Stimulated activated naive CD4-positive, alpha-beta T cell (primary cell): ENCODE measurements at regions not wholly inside any gene's neighbourhood (a gene's known extent, or its start where the extent isn't known, plus 50 kb on each side); places are given as distances from the start of the nearest gene placed in this dataset.
"Not testable (repeated sequence)": the region's sequence is repeated elsewhere in the genome, so short reads cannot be mapped to it uniquely, and the experiment has no call there.

Source experiments
- DNase-seq, 6 experiments: peaks; one replicate each; lab custom pipeline; 2025; lab: John Stamatoyannopoulos, UW

DNA sequence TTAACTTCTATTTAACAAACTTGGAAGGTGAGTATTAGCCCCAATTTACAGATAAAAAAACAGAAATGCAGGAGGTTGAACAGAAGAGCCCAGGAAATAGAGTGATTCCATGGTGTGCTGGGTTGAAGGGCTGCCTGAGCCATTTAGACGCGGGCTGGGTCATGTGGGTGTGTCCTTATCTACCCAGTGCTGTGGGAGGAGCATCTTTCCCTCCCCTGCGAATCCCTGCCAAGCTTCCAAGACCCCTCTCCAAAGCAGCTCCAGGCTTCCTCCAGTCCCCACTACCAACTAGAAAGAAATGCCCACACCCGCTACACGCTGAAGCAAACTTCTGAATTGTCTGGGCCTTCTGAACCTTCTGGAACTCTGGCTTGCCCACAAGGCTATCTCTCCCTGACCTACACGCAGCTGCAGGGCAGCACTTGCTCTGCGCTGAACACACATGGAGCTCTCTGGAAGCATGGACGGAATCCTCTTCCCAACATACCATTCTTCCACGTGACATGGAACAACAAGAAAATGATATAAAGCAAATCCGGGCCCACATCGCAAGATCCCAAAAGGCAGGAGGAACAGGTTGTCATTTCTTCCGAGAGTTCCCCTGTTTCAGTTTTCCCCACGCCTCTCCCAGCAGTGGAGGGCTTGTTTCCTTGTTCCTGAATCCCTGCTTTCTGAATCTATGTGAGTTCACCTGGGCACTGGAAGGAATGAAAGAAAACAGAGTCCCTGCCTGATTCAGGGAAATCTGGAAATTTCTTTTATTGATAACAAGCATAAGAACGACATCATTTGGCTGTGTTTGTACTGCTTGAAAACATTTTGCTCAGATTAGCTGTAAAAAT lies 562.7 kb upstream of the ID2 start:
- no peak for DNase-seq

- no peak for DNase-seq
Observed at GRCh38 chr2:8119782-8120505, 561.9 kb upstream of the ID2 start.

- DNase-seq = no peak
Observed at GRCh38 chr2:8120506-8120860, 561.4 kb upstream of the ID2 start.

- DNase-seq = no peak
Observed at GRCh38 chr2:8121022-8121825, 560.6 kb upstream of the ID2 start.

GRCh38 chr2:8121826-8122513 lies 559.9 kb upstream of the ID2 start:
- DNase-seq = no peak

- no peak for DNase-seq
Observed at GRCh38 chr2:8122520-8122919, 559.3 kb upstream of the ID2 start.

- DNase-seq = no peak
Observed at GRCh38 chr2:8123464-8123863, 558.4 kb upstream of the ID2 start.

- DNase-seq = no peak
Observed at GRCh38 chr2:8125741-8126711, 555.8 kb upstream of the ID2 start.

DNA sequence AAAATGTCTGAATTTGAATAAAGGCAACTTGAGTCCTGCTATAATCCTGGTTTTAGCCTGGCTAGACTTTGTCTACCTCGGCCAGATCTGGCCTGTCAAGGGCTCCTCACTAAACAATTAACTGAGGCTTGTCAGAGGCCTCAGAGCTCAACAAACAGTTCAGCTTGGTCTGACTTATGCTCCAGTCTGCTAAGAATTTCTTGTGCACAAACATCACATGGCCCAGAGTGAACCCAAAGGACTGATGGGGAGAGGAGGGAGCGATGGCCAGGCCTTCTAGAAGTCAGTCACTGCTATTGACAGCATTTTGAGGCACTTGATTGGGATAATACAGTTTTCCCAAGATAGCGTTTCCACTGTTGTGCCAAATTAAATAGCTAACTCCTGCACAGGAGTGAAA lies 555.1 kb upstream of the ID2 start:
- no peak for DNase-seq

GRCh38 chr2:8131423-8131822 lies 550.4 kb upstream of the ID2 start:
- not testable (repeated sequence) for DNase-seq

- DNase-seq = no peak
Observed at GRCh38 chr2:8132351-8132831, 549.5 kb upstream of the ID2 start.

- no peak for DNase-seq
Observed at GRCh38 chr2:8132879-8133278, 549.0 kb upstream of the ID2 start.

DNA sequence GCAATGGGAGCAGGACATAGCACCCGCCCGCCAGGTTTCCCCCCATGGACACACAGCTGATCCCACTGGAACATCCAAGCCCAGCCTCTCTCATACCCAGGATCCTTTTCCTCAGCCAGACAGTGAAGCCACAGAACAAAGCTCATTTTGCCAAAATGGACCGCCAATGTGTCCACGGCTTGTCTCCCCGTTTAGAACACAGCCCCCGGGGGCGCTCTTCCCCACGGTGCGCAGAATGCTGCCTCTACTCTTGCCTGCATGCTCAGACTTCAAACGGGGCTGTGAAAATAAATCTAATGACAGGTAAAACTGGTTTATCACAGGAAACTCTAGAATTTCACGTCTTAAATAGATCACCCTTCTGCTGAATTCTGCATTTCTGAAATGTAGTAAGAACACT lies 548.5 kb upstream of the ID2 start:
- no peak for DNase-seq

GRCh38 chr2:8133913-8134472 lies 547.9 kb upstream of the ID2 start:
- DNase-seq = no peak

GRCh38 chr2:8134473-8134932 lies 547.4 kb upstream of the ID2 start:
- no peak for DNase-seq

DNA sequence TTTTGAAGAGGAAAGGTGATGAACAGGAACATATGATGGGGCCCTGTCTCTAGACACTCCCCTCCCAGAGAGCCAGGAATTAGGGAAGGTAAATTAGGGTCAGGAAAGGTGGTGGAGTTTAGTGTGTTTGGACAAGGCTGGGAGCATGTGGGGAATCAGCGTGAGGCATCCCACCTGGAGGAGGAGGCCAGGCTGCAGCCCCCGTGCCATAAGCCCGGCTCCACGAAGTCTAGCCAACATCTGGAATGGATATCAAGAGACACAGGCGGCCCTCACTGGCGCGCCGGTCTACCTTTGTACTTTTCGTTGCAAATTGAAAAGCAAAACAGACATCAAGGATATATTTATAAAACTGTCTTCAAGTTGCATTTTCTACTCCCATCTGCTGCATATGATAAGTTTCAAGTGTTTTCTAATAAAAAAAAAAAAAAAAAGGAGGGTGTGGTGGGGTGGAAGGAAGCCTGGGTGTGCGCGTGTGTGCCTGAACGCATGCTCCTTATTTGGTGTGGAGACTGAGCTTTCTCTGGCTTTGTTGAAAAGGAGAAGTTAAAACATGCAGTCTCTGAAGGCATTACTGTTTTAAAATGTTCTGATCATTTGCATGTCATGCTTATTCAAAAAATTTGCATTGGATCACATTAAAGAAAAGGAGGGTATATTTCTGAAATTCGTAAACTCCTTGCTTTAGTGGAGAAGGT lies 546.7 kb upstream of the ID2 start:
- DNase-seq = no peak

- no peak for DNase-seq
Observed at GRCh38 chr2:8137801-8138200, 544.1 kb upstream of the ID2 start.

GRCh38 chr2:8138525-8138922 lies 543.3 kb upstream of the ID2 start:
- DNase-seq = no peak

DNA sequence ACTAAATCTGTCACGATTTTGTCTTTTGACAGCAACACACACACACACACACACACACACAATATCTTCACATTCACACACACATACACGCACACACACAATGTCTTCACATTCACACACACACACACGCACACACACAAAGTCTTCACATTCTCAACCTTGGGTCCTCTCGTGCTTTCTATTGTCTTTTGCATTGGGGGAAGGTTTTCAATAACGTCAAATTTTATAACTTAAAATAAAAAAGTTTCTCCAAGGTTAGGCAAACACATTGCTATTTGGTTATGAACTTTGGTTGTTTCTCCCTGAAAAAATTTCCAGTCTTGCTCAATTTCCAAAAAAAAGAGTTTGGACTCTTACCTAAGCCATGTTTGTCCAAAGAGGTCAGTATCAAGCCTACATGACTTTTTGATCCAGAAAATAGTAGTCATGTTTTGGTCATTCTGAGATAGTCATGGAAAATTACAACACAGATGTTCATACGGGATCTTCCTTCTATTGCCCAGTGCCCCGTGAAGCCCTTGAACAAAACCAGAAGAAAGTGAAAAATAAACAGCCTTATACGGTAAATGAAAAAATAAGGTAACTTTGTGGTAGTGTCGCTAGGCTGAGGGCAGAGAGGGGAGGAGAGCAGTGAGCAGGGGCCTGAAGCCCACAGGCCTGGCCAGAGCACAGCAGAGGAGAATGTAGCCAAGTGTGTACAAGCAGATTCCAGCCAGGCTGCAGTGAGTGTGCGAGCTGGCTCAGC lies 542.8 kb upstream of the ID2 start:
- DNase-seq = no peak
